HepG2 (cell line): ENCODE measurements at regions not wholly inside any gene's neighbourhood (a gene's known extent, or its start where the extent isn't known, plus 50 kb on each side); places are given as distances from the start of the nearest gene placed in this dataset.

Experiments used
- ATAC-seq: fragments of 200-7000 bp; cut with Tn5 transposase; 3 replicates; pipeline ENCODE4 v1.9.1; 2020; ENCODE audit warnings: mild to moderate bottlenecking, moderate library complexity
- BruUV-seq: library from RNA; stranded (reverse); fragments of 400-500 nt; replicated peaks from 2 replicates; lab custom pipeline; 2021; lab: Mats Ljungman, UMichigan
- CTCF ChIA-PET: fragments of 300-600 bp; formaldehyde crosslinking; extraction: SDS; loops from one replicate; lab custom pipeline; 2021; ENCODE audit warnings: low total read pairs, inconsistent platforms, low intra/inter-chr PET ratio; lab: Yijun Ruan, JAX
- POLR2A ChIA-PET: fragments of 350-600 bp; sonication (Branson Sonifier 250); formaldehyde crosslinking; loops from one replicate; lab custom pipeline; 2020; ENCODE audit warnings: antibody characterized with exemption, inconsistent platforms; lab: Yijun Ruan, JAX
- DNase-seq: peaks from one replicate; pipeline ENCODE4 v3.0.0-alpha.2; 2015; ENCODE audit warnings: low spot score
- FAIRE-seq: peaks from 3 replicates; lab custom pipeline; 2011; peaks lifted over from hg19 to GRCh38; lab: Jason Lieb, UNC
- H2AFZ ChIP-seq: one replicate; pipeline ENCODE4 v1.6.1; 2011; ENCODE audit warnings: low read length, inconsistent platforms
- H3K27ac ChIP-seq: fragments of 300-600 bp; 3 replicates; pipeline ENCODE4 v1.8.0; 2011; ENCODE audit warnings: mixed run types, mild to moderate bottlenecking, mixed read lengths, low read length, inconsistent platforms; ENCODE audit not compliant: insufficient read depth; ENCODE audit errors: extremely low read length
- H3K27me3 ChIP-seq, 2 experiments: fragments of 200-600 bp in 1 of 2; 2 replicates in 1 of 2; 3 replicates in 1 of 2; pipeline versions ENCODE4 v1.6.0 to v1.8.0; 2011; ENCODE audit warnings: low read length in 2 of 2, mild to moderate bottlenecking in 2 of 2, moderate library complexity in 2 of 2, inconsistent platforms in 1 of 2; ENCODE audit not compliant: insufficient read depth in 2 of 2, control insufficient read depth in 1 of 2
- H3K36me3 ChIP-seq, 2 experiments: fragments of 200-600 bp in 1 of 2; replicated peaks in 1 of 2; 2 replicates in 1 of 2; 3 replicates in 1 of 2; pipeline versions ENCODE4 v1.5.1 to v1.8.0; 2011; ENCODE audit warnings: low read length in 2 of 2, inconsistent platforms in 1 of 2; ENCODE audit not compliant: insufficient read depth in 2 of 2, control insufficient read depth in 1 of 2
- H3K4me1 ChIP-seq: 2 replicates; pipeline ENCODE4 v1.5.1; 2012; ENCODE audit warnings: low read length, inconsistent platforms; ENCODE audit not compliant: insufficient read depth
- H3K4me2 ChIP-seq: 2 replicates; pipeline ENCODE4 v1.6.0; 2011; ENCODE audit warnings: low read depth, low read length, inconsistent platforms
- H3K4me3 ChIP-seq, 3 experiments: fragments of 200-600 bp in 1 of 3; sonication (generic), shearing (Covaris generic) in 1 of 3; replicated peaks in 1 of 3; 2 replicates each; pipeline ENCODE4 v1.5.1; 2011 to 2016; ENCODE audit warnings: low read length in 3 of 3, inconsistent platforms in 2 of 3, low read depth in 2 of 3, mild to moderate bottlenecking in 2 of 3, control low read depth in 1 of 3, mixed read lengths in 1 of 3; ENCODE audit not compliant: insufficient read depth in 1 of 3
- H3K79me2 ChIP-seq: one replicate; pipeline ENCODE4 v1.6.1; 2011; ENCODE audit warnings: low read length, inconsistent platforms; ENCODE audit not compliant: insufficient read depth
- H3K9ac ChIP-seq: 2 replicates; pipeline ENCODE4 v1.6.0; 2011; ENCODE audit warnings: mild to moderate bottlenecking, low read depth, low read length, inconsistent platforms; ENCODE audit not compliant: insufficient read depth
- H3K9me3 ChIP-seq: 2 replicates; pipeline ENCODE4 v1.5.1; 2012; ENCODE audit warnings: mild to moderate bottlenecking, low read length
- H4K20me1 ChIP-seq: 2 replicates; pipeline ENCODE4 v1.6.0; 2011; ENCODE audit warnings: inconsistent platforms, mild to moderate bottlenecking, low read length, moderate library complexity; ENCODE audit not compliant: insufficient read depth
- DMAP1 ChIP-seq: IDR thresholded peaks from 2 replicates; pipeline ENCODE4 v1.6.1; 2016
- JUND ChIP-seq: sonication (generic); formaldehyde crosslinking; IDR thresholded peaks from 2 replicates; pipeline ENCODE4 v1.8.0; 2022; ENCODE audit warnings: mild to moderate bottlenecking, missing genetic modification reagents
- KLF9 ChIP-seq: IDR thresholded peaks from 2 replicates; pipeline ENCODE4 v1.6.1; 2016; ENCODE audit warnings: low read depth
- MXI1 ChIP-seq: IDR thresholded peaks from 3 replicates; pipeline ENCODE4 v1.6.1; 2012; ENCODE audit warnings: low read depth, low read length, inconsistent platforms, borderline replicate concordance
- ZFP62 ChIP-seq: sonication (generic); formaldehyde crosslinking; IDR thresholded peaks from 2 replicates; pipeline ENCODE4 v1.4.0; 2020; ENCODE audit warnings: missing genetic modification reagents
- WGBS: methylation state at CpG from one replicate; pipeline ENCODE4 v1.1.6; 2017; ENCODE audit warnings: low lambda C conversion rate; 5-methylcytosine and 5-hydroxymethylcytosine counted together
- in situ Hi-C: cut with HindIII; loops from 2 replicates; pipeline ENCODE4 v1.10.0; 2017; ENCODE audit warnings: low pct_unique_long_range_greater_than_20kb; ENCODE audit not compliant: extremely low pct_ligation_motif_present
- intact Hi-C: fragments of 100-400 bp; cut with micrococcal nuclease; formaldehyde crosslinking; loops from one replicate; pipeline ENCODE4 v1.10.0; 2022; ENCODE audit not compliant: unreplicated experiment
- TF ChIP-seq, protein P1 (sequence below): sonication (generic); formaldehyde crosslinking; IDR thresholded peaks from 2 replicates; pipeline ENCODE4 v1.8.1; 2022; ENCODE audit warnings: low read depth, mild to moderate bottlenecking, missing genetic modification reagents
- TF ChIP-seq, protein P2 (sequence below): sonication (generic); formaldehyde crosslinking; IDR thresholded peaks from 2 replicates; pipeline ENCODE4 v1.8.1; 2023; ENCODE audit warnings: missing genetic modification reagents, inconsistent platforms, borderline replicate concordance

DNA sequence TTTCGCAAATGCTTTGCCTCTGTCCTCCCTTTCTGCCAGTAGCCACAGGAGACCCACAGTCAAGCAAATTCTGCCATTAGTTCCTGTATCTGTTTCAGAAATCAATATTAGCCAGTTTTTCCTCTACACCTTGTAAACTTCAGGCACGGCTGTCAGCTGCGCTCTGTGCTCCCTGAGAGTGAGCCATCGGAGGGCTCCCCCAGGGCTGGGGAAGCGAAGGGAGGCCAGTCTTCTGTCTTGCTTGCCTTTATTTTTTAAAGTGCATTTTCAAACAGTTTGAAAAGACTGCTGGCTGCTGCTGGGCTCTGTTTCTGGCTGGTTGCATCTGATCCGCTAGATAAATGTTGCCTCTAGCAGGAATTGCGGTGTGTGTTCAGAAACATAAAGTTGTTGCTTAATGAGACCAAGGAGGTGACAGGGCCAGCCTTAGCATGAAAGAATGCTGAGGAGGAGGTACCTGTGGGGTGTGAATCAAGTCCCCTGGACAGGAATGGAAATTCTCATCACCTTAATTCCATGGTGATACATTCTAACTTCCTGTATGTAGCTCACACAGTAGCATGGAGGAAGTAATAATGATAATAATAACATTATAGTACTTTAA lies 421.7 kb upstream of the KIF2A start:
- ChIA-PET CTCF (no interaction called here), POLR2A (no interaction called here)
- Histone ChIP-seq H3K27ac (no peak overlapping the region), H3K9me3 (no peaks in the 10 kb centered on the region), H3K79me2 (no peaks in the 10 kb centered on the region), H3K4me1 (no peaks in the 10 kb centered on the region), H3K36me3 (no peaks in the 10 kb centered on the region), H3K4me3 (no peak overlapping the region), H4K20me1 (0 out of 2 replicates have a peak, but pooled peaks cover 2% of the 10 kb centered on the region), H3K4me2 (no peak overlapping the region), H2AFZ (no peak overlapping the region), H3K27me3 (no peaks in the 10 kb centered on the region), H3K9ac (no peak overlapping the region)
- no peak for DNase-seq
- WGBS = 43% methylated on average over 7 of the region's 7 CpGs
- BruUV-seq = no TSS peak
- in situ Hi-C loops = no loop called here
- intact Hi-C loops = no loop called here
- FAIRE-seq = no peak
- TF ChIP-seq KLF9 (CRISPR knock-in tag) (no peak), DMAP1 (CRISPR knock-in tag) (no peak), MXI1 (no peak), ZFP62 (CRISPR knock-in tag) (no peak), JUND (CRISPR knock-in tag) (no peak)
- TF ChIP-seq, protein P1, sequence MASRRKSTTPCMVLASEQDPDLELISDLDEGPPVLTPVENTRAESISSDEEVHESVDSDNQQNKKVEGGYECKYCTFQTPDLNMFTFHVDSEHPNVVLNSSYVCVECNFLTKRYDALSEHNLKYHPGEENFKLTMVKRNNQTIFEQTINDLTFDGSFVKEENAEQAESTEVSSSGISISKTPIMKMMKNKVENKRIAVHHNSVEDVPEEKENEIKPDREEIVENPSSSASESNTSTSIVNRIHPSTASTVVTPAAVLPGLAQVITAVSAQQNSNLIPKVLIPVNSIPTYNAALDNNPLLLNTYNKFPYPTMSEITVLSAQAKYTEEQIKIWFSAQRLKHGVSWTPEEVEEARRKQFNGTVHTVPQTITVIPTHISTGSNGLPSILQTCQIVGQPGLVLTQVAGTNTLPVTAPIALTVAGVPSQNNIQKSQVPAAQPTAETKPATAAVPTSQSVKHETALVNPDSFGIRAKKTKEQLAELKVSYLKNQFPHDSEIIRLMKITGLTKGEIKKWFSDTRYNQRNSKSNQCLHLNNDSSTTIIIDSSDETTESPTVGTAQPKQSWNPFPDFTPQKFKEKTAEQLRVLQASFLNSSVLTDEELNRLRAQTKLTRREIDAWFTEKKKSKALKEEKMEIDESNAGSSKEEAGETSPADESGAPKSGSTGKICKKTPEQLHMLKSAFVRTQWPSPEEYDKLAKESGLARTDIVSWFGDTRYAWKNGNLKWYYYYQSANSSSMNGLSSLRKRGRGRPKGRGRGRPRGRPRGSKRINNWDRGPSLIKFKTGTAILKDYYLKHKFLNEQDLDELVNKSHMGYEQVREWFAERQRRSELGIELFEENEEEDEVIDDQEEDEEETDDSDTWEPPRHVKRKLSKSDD (CRISPR knock-in tag) = no peak
- TF ChIP-seq, protein P2, sequence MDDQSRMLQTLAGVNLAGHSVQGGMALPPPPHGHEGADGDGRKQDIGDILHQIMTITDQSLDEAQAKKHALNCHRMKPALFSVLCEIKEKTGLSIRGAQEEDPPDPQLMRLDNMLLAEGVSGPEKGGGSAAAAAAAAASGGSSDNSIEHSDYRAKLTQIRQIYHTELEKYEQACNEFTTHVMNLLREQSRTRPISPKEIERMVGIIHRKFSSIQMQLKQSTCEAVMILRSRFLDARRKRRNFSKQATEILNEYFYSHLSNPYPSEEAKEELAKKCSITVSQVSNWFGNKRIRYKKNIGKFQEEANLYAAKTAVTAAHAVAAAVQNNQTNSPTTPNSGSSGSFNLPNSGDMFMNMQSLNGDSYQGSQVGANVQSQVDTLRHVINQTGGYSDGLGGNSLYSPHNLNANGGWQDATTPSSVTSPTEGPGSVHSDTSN = no peak
- no peak for ATAC-seq
